Ishikawa (cell line): ENCODE measurements at regions not wholly inside any gene's neighbourhood (a gene's known extent, or its start where the extent isn't known, plus 50 kb on each side); places are given as distances from the start of the nearest gene placed in this dataset.

Source experiments
- CEBPB ChIP-seq: IDR thresholded peaks from 2 replicates; pipeline ENCODE4 v1.6.1; 2012
- CREB1 ChIP-seq: IDR thresholded peaks from 2 replicates; pipeline ENCODE4 v1.6.1; 2012; ENCODE audit warnings: low read depth
- EGR1 ChIP-seq: IDR thresholded peaks from 2 replicates; pipeline ENCODE4 v1.6.1; 2012
- EP300 ChIP-seq: IDR thresholded peaks from 2 replicates; pipeline ENCODE4 v1.6.1; 2012; ENCODE audit warnings: borderline replicate concordance
- FOXM1 ChIP-seq: IDR thresholded peaks from 2 replicates; pipeline ENCODE4 v1.6.1; 2012; ENCODE audit warnings: low read depth, borderline replicate concordance
- MAX ChIP-seq: IDR thresholded peaks from 2 replicates; pipeline ENCODE4 v1.6.1; 2012
- NFIC ChIP-seq: IDR thresholded peaks from 2 replicates; pipeline ENCODE4 v1.6.1; 2012
- RAD21 ChIP-seq: IDR thresholded peaks from 2 replicates; pipeline ENCODE4 v1.6.1; 2012; ENCODE audit warnings: low read depth
- TAF1 ChIP-seq: IDR thresholded peaks from 2 replicates; pipeline ENCODE4 v1.6.1; 2012; ENCODE audit warnings: low read depth, mild to moderate bottlenecking
- TCF12 ChIP-seq: IDR thresholded peaks from 2 replicates; pipeline ENCODE4 v1.6.1; 2012; ENCODE audit warnings: low read depth
- TEAD4 ChIP-seq: IDR thresholded peaks from 2 replicates; pipeline ENCODE4 v1.6.1; 2012
- USF1 ChIP-seq: IDR thresholded peaks from 2 replicates; pipeline ENCODE4 v1.6.1; 2012
- YY1 ChIP-seq: IDR thresholded peaks from 2 replicates; pipeline ENCODE4 v1.6.1; 2012; ENCODE audit warnings: low read depth
- ZBTB7A ChIP-seq: IDR thresholded peaks from 2 replicates; pipeline ENCODE4 v1.6.1; 2012; ENCODE audit warnings: low read depth
- TF ChIP-seq, protein P1 (sequence below): IDR thresholded peaks from 2 replicates; pipeline ENCODE4 v1.6.1; 2012; ENCODE audit warnings: low read depth, mild to moderate bottlenecking

- no peak for TF ChIP-seq CREB1
- TF ChIP-seq EGR1, result no peak
- TF ChIP-seq TAF1, result no peak
- no peak for TF ChIP-seq YY1
- no peak for TF ChIP-seq EP300
- no peak for TF ChIP-seq TCF12
- TF ChIP-seq, protein P1, sequence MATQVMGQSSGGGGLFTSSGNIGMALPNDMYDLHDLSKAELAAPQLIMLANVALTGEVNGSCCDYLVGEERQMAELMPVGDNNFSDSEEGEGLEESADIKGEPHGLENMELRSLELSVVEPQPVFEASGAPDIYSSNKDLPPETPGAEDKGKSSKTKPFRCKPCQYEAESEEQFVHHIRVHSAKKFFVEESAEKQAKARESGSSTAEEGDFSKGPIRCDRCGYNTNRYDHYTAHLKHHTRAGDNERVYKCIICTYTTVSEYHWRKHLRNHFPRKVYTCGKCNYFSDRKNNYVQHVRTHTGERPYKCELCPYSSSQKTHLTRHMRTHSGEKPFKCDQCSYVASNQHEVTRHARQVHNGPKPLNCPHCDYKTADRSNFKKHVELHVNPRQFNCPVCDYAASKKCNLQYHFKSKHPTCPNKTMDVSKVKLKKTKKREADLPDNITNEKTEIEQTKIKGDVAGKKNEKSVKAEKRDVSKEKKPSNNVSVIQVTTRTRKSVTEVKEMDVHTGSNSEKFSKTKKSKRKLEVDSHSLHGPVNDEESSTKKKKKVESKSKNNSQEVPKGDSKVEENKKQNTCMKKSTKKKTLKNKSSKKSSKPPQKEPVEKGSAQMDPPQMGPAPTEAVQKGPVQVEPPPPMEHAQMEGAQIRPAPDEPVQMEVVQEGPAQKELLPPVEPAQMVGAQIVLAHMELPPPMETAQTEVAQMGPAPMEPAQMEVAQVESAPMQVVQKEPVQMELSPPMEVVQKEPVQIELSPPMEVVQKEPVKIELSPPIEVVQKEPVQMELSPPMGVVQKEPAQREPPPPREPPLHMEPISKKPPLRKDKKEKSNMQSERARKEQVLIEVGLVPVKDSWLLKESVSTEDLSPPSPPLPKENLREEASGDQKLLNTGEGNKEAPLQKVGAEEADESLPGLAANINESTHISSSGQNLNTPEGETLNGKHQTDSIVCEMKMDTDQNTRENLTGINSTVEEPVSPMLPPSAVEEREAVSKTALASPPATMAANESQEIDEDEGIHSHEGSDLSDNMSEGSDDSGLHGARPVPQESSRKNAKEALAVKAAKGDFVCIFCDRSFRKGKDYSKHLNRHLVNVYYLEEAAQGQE, result no peak
- no peak for TF ChIP-seq NFIC
- no peak for TF ChIP-seq TEAD4
- no peak for TF ChIP-seq RAD21
- no peak for TF ChIP-seq USF1
- no peak for TF ChIP-seq ZBTB7A
Measured at GRCh38 chr5:145090115-145090514, 745.0 kb downstream of the PRELID2 start.

DNA sequence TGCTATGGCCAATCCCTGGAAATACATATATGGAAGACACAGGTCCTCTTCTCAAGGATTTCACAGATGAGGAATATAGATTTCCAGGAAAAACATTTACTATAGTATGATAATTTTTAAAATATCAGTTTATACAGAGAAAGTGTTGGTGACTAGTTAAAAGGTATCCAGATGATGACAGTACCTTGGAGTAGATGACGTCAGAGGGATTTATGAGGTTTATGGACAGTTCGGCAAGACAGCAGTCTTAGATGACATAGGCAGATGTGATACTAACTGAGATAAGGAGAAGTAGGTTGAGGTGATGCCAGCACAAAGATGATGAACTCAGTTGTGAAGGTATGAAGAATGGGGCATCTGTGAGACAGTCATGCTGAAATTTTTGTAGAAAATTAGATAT is 750.3 kb downstream of the PRELID2 start:
- TF ChIP-seq TCF12 (no peak), USF1 (no peak), CEBPB (no peak), TEAD4 (no peak), FOXM1 (no peak), EGR1 (no peak), NFIC (no peak), CREB1 (no peak), TAF1 (no peak), EP300 (no peak), MAX (no peak), RAD21 (no peak), YY1 (no peak), ZBTB7A (no peak)
- TF ChIP-seq, protein P1, result no peak

GRCh38 chr5:145077028-145077427 is 758.1 kb downstream of the PRELID2 start:
- TF ChIP-seq USF1, result no peak
- TF ChIP-seq, protein P1, result no peak
- TF ChIP-seq FOXM1, result no peak
- TF ChIP-seq MAX, result no peak
- TF ChIP-seq EP300, result no peak
- no peak for TF ChIP-seq NFIC
- no peak for TF ChIP-seq CREB1
- no peak for TF ChIP-seq TEAD4
- TF ChIP-seq YY1, result no peak
- no peak for TF ChIP-seq TCF12
- TF ChIP-seq TAF1, result no peak

DNA sequence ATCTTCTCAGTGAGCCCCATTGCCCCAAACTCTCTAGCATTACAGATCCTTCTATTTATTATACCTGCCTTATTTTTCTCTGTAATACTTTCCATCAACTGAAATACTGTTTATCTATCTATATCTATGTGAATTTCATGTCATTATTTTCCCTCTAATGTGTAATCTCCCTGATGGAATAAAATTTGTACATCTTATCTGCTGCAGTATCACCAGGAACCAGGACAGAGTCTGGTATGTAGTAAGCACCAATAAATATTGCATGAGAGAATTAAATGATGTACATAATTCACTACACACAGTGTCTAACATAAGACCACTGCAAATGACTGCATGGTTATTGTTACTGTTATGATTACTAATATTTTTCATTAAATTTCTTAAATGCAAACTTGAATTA is 759.1 kb downstream of the PRELID2 start:
- TF ChIP-seq USF1 (no peak), ZBTB7A (no peak), TEAD4 (no peak), NFIC (no peak), CREB1 (no peak), FOXM1 (no peak), CEBPB (no peak), TAF1 (no peak), EGR1 (no peak), EP300 (no peak), YY1 (no peak)
- TF ChIP-seq, protein P1, result no peak
